ENCODE measurements at regions not wholly inside any gene's neighbourhood (a gene's known extent, or its start where the extent isn't known, plus 50 kb on each side); places are given as distances from the start of the nearest gene placed in this dataset.

DNA sequence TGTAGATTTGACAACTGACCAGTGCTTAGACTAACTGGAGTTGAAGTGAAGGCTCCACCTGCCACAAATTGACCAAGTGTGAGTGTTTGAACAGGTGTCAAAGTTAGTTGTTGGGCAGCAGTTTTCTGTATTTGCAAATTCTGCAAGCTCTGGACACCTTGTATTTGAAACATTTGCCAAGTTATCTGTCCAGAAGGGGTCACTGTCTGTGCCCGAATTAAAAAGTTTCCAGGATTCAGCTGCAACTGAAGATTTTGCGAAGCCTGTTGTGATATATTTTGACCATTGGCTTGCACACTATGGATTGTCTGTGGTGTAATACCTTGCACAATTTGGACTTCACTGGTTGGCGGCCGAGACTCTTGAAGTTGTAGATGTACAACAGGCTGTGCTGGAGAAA is 1690.7 kb downstream of the SLITRK5 start:
- Histone ChIP-seq H3K36me3 (ENCODE audit: low read depth, low read length) (no peaks in the 10 kb centered on the region), H3K4me1 (ENCODE audit: insufficient read depth, low read length) (no peaks in the 10 kb centered on the region), H3K9ac (ENCODE audit: low read length) (no peak overlapping the region), H3K4me3 (ENCODE audit: low read length) (no peak overlapping the region), H2AFZ (ENCODE audit: low read length) (no peak overlapping the region), H4K20me1 (ENCODE audit: low read length) (no peaks in the 10 kb centered on the region), H3K9me2 (replicated peaks; ENCODE audit: low read length) (no peaks in the 10 kb centered on the region), H3K27ac (ENCODE audit: low read length) (no peak overlapping the region), H3F3A (ENCODE audit: low read length, unreplicated experiment) (no peaks in the 10 kb centered on the region), H3K4me2 (ENCODE audit: low read length) (no peak overlapping the region), H3K27me3 (ENCODE audit: low read length) (no peaks in the 10 kb centered on the region), H3K9me3 (ENCODE audit: low read length) (no peaks in the 10 kb centered on the region), H3K79me2 (ENCODE audit: low read length) (no peaks in the 10 kb centered on the region)
- DNase-seq (peak; percentile 41), ATAC-seq (no peak; the same call in 1 of the 2 replicates)
- POLR2A ChIA-PET (ENCODE audit: unreplicated experiment): no interaction called here
- TF ChIP-seq, protein P1, sequence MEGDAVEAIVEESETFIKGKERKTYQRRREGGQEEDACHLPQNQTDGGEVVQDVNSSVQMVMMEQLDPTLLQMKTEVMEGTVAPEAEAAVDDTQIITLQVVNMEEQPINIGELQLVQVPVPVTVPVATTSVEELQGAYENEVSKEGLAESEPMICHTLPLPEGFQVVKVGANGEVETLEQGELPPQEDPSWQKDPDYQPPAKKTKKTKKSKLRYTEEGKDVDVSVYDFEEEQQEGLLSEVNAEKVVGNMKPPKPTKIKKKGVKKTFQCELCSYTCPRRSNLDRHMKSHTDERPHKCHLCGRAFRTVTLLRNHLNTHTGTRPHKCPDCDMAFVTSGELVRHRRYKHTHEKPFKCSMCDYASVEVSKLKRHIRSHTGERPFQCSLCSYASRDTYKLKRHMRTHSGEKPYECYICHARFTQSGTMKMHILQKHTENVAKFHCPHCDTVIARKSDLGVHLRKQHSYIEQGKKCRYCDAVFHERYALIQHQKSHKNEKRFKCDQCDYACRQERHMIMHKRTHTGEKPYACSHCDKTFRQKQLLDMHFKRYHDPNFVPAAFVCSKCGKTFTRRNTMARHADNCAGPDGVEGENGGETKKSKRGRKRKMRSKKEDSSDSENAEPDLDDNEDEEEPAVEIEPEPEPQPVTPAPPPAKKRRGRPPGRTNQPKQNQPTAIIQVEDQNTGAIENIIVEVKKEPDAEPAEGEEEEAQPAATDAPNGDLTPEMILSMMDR (conservative IDR thresholded peaks at IDR 0.05; ENCODE audit: low read depth, low read length): peak; percentile 53
- TF ChIP-seq EZH2phosphoT487 (IDR thresholded peaks at IDR 0.05; ENCODE audit: borderline replicate concordance, low read length) (no peak), EZH2 (IDR thresholded peaks at IDR 0.05; ENCODE audit: low read length, unreplicated experiment) (no peak)
- CTCF ChIA-PET: interaction anchor here (1.1 kb wide), 1 partner anchor 334 kb away, joined by 4 read pairs; no protein-coding TSS in a partner anchor
- intact Hi-C loops (cut with micrococcal nuclease): loop anchor here (1.0 to 10.0 kb wide), 2 partner anchors 333 to 563 kb away; no protein-coding TSS in a partner anchor
- BruUV-seq (replicated peaks): no TSS peak

DNA sequence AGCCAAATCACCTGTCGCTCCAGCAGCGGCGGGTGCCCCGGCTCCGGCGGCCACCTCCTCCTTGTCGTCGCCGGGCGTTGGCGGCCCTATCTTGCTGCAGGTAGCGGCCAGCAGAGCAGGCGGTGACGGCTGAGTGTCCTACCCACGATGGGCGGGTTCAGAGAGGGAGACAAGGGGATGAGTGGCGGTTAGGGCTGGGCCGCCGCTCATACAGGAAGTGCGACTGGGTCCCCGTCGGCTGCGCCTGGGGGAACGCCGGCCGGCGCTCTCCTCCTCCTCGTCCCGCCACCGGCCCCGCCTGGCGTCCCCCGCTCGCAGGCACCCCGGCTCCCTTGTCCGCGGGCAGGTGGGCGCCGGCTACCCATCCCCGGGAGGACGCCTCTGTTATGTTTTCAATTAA is 1692.0 kb downstream of the SLITRK5 start:
- no TSS peak for BruUV-seq (replicated peaks)
- CTCF ChIA-PET: no interaction called here
- no peak for ATAC-seq
- Histone ChIP-seq H3K4me3 (ENCODE audit: low read length) (no peak overlapping the region), H3K4me1 (ENCODE audit: insufficient read depth, low read length) (no peaks in the 10 kb centered on the region), H4K20me1 (ENCODE audit: low read length) (no peaks in the 10 kb centered on the region), H3K27me3 (ENCODE audit: low read length) (no peaks in the 10 kb centered on the region), H3K9ac (ENCODE audit: low read length) (no peak overlapping the region), H3K27ac (ENCODE audit: low read length) (no peak overlapping the region), H3F3A (ENCODE audit: low read length, unreplicated experiment) (no peaks in the 10 kb centered on the region), H3K36me3 (ENCODE audit: low read depth, low read length) (no peaks in the 10 kb centered on the region), H2AFZ (ENCODE audit: low read length) (no peak overlapping the region), H3K79me2 (ENCODE audit: low read length) (no peaks in the 10 kb centered on the region), H3K9me3 (ENCODE audit: low read length) (no peaks in the 10 kb centered on the region), H3K4me2 (ENCODE audit: low read length) (no peak overlapping the region), H3K9me2 (replicated peaks; ENCODE audit: low read length) (no peaks in the 10 kb centered on the region)
- intact Hi-C loops (cut with micrococcal nuclease): loop anchor here (10.0 kb wide), 1 partner anchor 562 kb away; no protein-coding TSS in a partner anchor
- TF ChIP-seq EZH2phosphoT487 (IDR thresholded peaks at IDR 0.05; ENCODE audit: borderline replicate concordance, low read length) (no peak), EZH2 (IDR thresholded peaks at IDR 0.05; ENCODE audit: low read length, unreplicated experiment) (no peak)
- TF ChIP-seq, protein P1 (conservative IDR thresholded peaks at IDR 0.05; ENCODE audit: low read depth, low read length): no peak
- DNase-seq: no peak
- POLR2A ChIA-PET (ENCODE audit: unreplicated experiment): interaction anchor here (0.7 kb wide), 1 partner anchor 57 kb away, joined by 19 read pairs; no protein-coding TSS in a partner anchor

DNA sequence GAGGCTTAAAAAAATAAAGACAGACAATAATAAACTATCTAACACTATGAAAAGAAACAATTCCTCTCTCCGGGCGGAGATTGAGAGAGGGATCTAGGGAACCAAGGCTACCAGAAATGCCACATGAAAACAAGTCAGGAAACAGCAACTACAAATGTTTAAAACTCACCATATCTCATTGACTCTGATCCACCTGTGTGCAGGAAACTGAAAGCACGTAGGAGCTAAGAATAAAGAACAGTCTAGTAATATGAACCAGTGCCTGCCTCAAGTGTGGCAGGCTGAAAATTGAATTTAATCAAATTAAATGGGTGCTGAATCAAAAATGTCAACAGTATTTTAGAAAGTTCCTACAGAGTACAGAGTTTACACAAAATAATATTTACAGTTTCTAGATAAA is 1701.0 kb downstream of the SLITRK5 start:
- Histone ChIP-seq H2AFZ (ENCODE audit: low read length) (no peak overlapping the region), H3K4me2 (ENCODE audit: low read length) (no peak overlapping the region), H3F3A (ENCODE audit: low read length, unreplicated experiment) (no peaks in the 10 kb centered on the region), H3K4me3 (ENCODE audit: low read length) (no peak overlapping the region), H3K27me3 (ENCODE audit: low read length) (no peaks in the 10 kb centered on the region), H3K36me3 (ENCODE audit: low read depth, low read length) (no peaks in the 10 kb centered on the region), H3K79me2 (ENCODE audit: low read length) (no peaks in the 10 kb centered on the region), H3K9ac (ENCODE audit: low read length) (no peak overlapping the region), H3K9me2 (replicated peaks; ENCODE audit: low read length) (no peaks in the 10 kb centered on the region), H4K20me1 (ENCODE audit: low read length) (no peaks in the 10 kb centered on the region), H3K4me1 (ENCODE audit: insufficient read depth, low read length) (no peaks in the 10 kb centered on the region), H3K9me3 (ENCODE audit: low read length) (no peaks in the 10 kb centered on the region), H3K27ac (ENCODE audit: low read length) (no peak overlapping the region)
- ATAC-seq (no peak), DNase-seq (no peak)
- TF ChIP-seq, protein P1 (conservative IDR thresholded peaks at IDR 0.05; ENCODE audit: low read depth, low read length): no peak
- no peak for TF ChIP-seq EZH2phosphoT487 (IDR thresholded peaks at IDR 0.05; ENCODE audit: borderline replicate concordance, low read length)
- no peak for TF ChIP-seq EZH2 (IDR thresholded peaks at IDR 0.05; ENCODE audit: low read length, unreplicated experiment)
- intact Hi-C loops (cut with micrococcal nuclease): no loop called here
- no TSS peak for BruUV-seq (replicated peaks)
- CTCF ChIA-PET: no interaction called here
- POLR2A ChIA-PET (ENCODE audit: unreplicated experiment): no interaction called here
